ENCODE measurements at regions not wholly inside any gene's neighbourhood (a gene's known extent, or its start where the extent isn't known, plus 50 kb on each side); places are given as distances from the start of the nearest gene placed in this dataset.

DNA sequence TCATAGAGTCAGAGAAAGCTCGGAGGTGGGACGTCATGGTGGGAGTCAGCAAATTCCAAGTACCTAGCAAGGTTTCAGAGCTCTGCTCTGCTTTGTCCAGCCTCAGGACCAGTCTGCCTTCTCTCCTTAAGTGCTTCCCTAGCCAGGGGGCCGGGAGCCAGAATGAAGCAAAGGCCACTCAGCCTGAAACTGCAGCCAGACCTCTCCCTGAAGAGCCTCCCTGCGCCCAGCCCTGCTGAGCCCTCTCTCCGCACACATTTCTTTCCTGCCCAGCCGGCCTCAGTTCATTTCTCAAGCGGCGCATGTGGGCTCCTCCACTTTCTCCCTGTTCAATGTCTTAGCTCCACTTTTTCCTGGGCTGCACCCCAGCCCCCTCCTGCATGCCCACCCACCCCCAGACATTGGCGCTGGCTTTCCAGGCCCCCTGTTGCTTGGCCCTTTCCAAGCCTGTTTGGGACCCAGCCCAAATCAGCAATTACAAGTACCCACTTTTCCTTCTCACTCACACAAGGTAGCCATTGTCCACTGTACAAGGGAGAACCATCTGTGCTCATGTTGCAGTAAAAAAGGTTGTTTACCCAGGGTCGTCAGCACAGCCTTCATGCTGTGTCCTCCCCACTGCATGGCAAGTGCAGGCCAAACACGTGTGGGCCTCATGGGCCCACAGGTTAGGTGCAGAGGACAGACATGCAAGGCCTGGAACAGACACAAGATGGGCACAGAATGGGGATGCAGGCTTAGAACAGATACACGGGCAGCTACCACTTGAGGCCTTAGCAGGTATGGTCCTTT, 147.1 kb downstream of the MRPL14 start:
- Histone ChIP-seq H3K36me3 (ENCODE audit: low read length) (no peaks in the 10 kb centered on the region), H2AFZ (ENCODE audit: low read depth, low read length, severe bottlenecking) (no peak overlapping the region), H3K27ac (ENCODE audit: low read depth, low read length) (no peak overlapping the region), H4K20me1 (ENCODE audit: low read depth, low read length) (no peaks in the 10 kb centered on the region), H3K9me2 (replicated peaks; ENCODE audit: insufficient read depth, low read length) (no peaks in the 10 kb centered on the region), H3F3A (ENCODE audit: insufficient read depth) (no peaks in the 10 kb centered on the region), H3K4me2 (ENCODE audit: low read depth, low read length, poor library complexity, severe bottlenecking) (no peak overlapping the region), H3K79me2 (ENCODE audit: insufficient read depth, low read length) (no peaks in the 10 kb centered on the region), H3K4me3 (ENCODE audit: insufficient read depth, low read length, poor library complexity, severe bottlenecking) (no peak overlapping the region), H3K9ac (ENCODE audit: low read length) (no peak overlapping the region), H3K27me3 (ENCODE audit: low read length) (no peaks in the 10 kb centered on the region), H3K9me3 (ENCODE audit: insufficient read depth, low read length) (no peaks in the 10 kb centered on the region)
- TF ChIP-seq, protein P1, sequence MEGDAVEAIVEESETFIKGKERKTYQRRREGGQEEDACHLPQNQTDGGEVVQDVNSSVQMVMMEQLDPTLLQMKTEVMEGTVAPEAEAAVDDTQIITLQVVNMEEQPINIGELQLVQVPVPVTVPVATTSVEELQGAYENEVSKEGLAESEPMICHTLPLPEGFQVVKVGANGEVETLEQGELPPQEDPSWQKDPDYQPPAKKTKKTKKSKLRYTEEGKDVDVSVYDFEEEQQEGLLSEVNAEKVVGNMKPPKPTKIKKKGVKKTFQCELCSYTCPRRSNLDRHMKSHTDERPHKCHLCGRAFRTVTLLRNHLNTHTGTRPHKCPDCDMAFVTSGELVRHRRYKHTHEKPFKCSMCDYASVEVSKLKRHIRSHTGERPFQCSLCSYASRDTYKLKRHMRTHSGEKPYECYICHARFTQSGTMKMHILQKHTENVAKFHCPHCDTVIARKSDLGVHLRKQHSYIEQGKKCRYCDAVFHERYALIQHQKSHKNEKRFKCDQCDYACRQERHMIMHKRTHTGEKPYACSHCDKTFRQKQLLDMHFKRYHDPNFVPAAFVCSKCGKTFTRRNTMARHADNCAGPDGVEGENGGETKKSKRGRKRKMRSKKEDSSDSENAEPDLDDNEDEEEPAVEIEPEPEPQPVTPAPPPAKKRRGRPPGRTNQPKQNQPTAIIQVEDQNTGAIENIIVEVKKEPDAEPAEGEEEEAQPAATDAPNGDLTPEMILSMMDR (IDR thresholded peaks at IDR 0.05; ENCODE audit: insufficient read depth, low read length, poor library complexity, severe bottlenecking), result no peak
- TF ChIP-seq EZH2phosphoT487 (conservative IDR thresholded peaks at IDR 0.05; ENCODE audit: low read length), result no peak

- no peak overlapping the region for H3K4me3 ChIP-seq (ENCODE audit: insufficient read depth, low read length, poor library complexity, severe bottlenecking)
- H4K20me1 ChIP-seq (ENCODE audit: low read depth, low read length), result no peaks in the 10 kb centered on the region
- H2AFZ ChIP-seq (ENCODE audit: low read depth, low read length, severe bottlenecking), result no peak overlapping the region
- H3K27me3 ChIP-seq (ENCODE audit: low read length), result no peaks in the 10 kb centered on the region
- H3K9me2 ChIP-seq (replicated peaks; ENCODE audit: insufficient read depth, low read length), result no peaks in the 10 kb centered on the region
- no peak overlapping the region for H3K4me2 ChIP-seq (ENCODE audit: low read depth, low read length, poor library complexity, severe bottlenecking)
- no peaks in the 10 kb centered on the region for H3K9me3 ChIP-seq (ENCODE audit: insufficient read depth, low read length)
- no peak for TF ChIP-seq EZH2phosphoT487 (conservative IDR thresholded peaks at IDR 0.05; ENCODE audit: low read length)
- TF ChIP-seq, protein P1 (IDR thresholded peaks at IDR 0.05; ENCODE audit: insufficient read depth, low read length, poor library complexity, severe bottlenecking), result no peak
- no peak overlapping the region for H3K9ac ChIP-seq (ENCODE audit: low read length)
- no peak overlapping the region for H3K27ac ChIP-seq (ENCODE audit: low read depth, low read length)
- H3K36me3 ChIP-seq (ENCODE audit: low read length), result no peaks in the 10 kb centered on the region
- H3F3A ChIP-seq (ENCODE audit: insufficient read depth), result no peaks in the 10 kb centered on the region
- no peaks in the 10 kb centered on the region for H3K79me2 ChIP-seq (ENCODE audit: insufficient read depth, low read length)
These were observed 147.7 kb downstream of the MRPL14 start for GRCh38 chr6:43979525-43979924.

- Histone ChIP-seq H3K9me3 (ENCODE audit: insufficient read depth, low read length) (no peaks in the 10 kb centered on the region), H3K4me2 (ENCODE audit: low read depth, low read length, poor library complexity, severe bottlenecking) (no peak overlapping the region), H2AFZ (ENCODE audit: low read depth, low read length, severe bottlenecking) (no peak overlapping the region), H3F3A (ENCODE audit: insufficient read depth) (no peaks in the 10 kb centered on the region), H4K20me1 (ENCODE audit: low read depth, low read length) (no peaks in the 10 kb centered on the region), H3K9ac (ENCODE audit: low read length) (no peak overlapping the region), H3K27ac (ENCODE audit: low read depth, low read length) (no peak overlapping the region), H3K9me2 (replicated peaks; ENCODE audit: insufficient read depth, low read length) (no peaks in the 10 kb centered on the region), H3K4me3 (ENCODE audit: insufficient read depth, low read length, poor library complexity, severe bottlenecking) (no peak overlapping the region), H3K79me2 (ENCODE audit: insufficient read depth, low read length) (no peaks in the 10 kb centered on the region), H3K36me3 (ENCODE audit: low read length) (no peaks in the 10 kb centered on the region), H3K27me3 (ENCODE audit: low read length) (no peaks in the 10 kb centered on the region)
- TF ChIP-seq, protein P1 (IDR thresholded peaks at IDR 0.05; ENCODE audit: insufficient read depth, low read length, poor library complexity, severe bottlenecking), result no peak
- no peak for TF ChIP-seq EZH2phosphoT487 (conservative IDR thresholded peaks at IDR 0.05; ENCODE audit: low read length)
These were observed 148.5 kb downstream of the MRPL14 start for GRCh38 chr6:43978473-43979346.

All from SU-DHL-6 (cell line).